ENCODE measurements at regions not wholly inside any gene's neighbourhood (a gene's known extent, or its start where the extent isn't known, plus 50 kb on each side); places are given as distances from the start of the nearest gene placed in this dataset.

DNA sequence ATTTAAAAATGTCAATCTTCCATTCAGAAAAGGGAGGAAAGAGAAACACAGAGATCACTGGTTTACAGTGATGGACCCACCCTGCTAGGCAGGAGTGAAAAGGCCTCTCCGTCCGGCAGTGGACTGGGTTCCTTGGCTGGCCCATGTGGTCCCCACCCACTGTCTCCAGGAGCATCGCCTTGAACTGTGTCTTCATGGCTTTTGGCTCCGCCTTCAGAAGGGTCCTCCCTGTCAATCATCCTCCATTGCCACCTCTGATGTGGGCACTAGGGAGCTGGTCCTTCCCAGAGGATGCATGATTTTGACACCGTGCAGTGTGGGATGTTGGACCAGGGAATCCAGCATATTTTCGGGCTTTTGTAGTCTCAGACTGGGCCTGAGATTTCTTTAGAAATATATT, 58.2 kb upstream of the B3GAT1 start:
- H3K9me3 ChIP-seq (ENCODE audit: insufficient read depth, low read depth, low read length): no peaks in the 10 kb centered on the region
- Mint-ChIP-seq H3K27ac (ENCODE audit: unreplicated experiment) (no peak overlapping the region), H3K9me3 (ENCODE audit: unreplicated experiment) (peaks cover 2% of the 10 kb centered on the region), H3K27me3 (ENCODE audit: low read depth, unreplicated experiment) (peaks cover 46% of the 10 kb centered on the region), H3K4me3 (ENCODE audit: unreplicated experiment) (no peak overlapping the region), H3K36me3 (ENCODE audit: low read depth, unreplicated experiment) (no peaks in the 10 kb centered on the region), H3K4me1 (ENCODE audit: low read depth, unreplicated experiment) (no peaks in the 10 kb centered on the region)
- no peaks in the 10 kb centered on the region for H3K36me3 ChIP-seq (ENCODE audit: insufficient read depth, low read length)
- no peak overlapping the region for H3K4me2 ChIP-seq (ENCODE audit: low read length)
- no peaks in the 10 kb centered on the region for H3K4me1 ChIP-seq (ENCODE audit: insufficient read depth, low read length)
- no peak overlapping the region for H3K27ac ChIP-seq (ENCODE audit: low read depth, low read length)
- no peaks in the 10 kb centered on the region for H3K27me3 ChIP-seq (ENCODE audit: insufficient read depth, low read length)
- no peaks in the 10 kb centered on the region for H3K79me2 ChIP-seq (ENCODE audit: insufficient read depth, low read length)
- no peak overlapping the region for H2AFZ ChIP-seq (ENCODE audit: low read depth, low read length)
- FAIRE-seq (no peak), DNase-seq (ENCODE audit: low read depth) (no peak)
- TF ChIP-seq EZH2 (IDR thresholded peaks at IDR 0.05; ENCODE audit: insufficient read depth, low read length): no peak
- TF ChIP-seq, protein P1, sequence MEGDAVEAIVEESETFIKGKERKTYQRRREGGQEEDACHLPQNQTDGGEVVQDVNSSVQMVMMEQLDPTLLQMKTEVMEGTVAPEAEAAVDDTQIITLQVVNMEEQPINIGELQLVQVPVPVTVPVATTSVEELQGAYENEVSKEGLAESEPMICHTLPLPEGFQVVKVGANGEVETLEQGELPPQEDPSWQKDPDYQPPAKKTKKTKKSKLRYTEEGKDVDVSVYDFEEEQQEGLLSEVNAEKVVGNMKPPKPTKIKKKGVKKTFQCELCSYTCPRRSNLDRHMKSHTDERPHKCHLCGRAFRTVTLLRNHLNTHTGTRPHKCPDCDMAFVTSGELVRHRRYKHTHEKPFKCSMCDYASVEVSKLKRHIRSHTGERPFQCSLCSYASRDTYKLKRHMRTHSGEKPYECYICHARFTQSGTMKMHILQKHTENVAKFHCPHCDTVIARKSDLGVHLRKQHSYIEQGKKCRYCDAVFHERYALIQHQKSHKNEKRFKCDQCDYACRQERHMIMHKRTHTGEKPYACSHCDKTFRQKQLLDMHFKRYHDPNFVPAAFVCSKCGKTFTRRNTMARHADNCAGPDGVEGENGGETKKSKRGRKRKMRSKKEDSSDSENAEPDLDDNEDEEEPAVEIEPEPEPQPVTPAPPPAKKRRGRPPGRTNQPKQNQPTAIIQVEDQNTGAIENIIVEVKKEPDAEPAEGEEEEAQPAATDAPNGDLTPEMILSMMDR (IDR thresholded peaks at IDR 0.05; ENCODE audit: insufficient read depth, low read depth, low read length): no peak
- H3K9ac ChIP-seq (ENCODE audit: low read length): no peak overlapping the region
- no peaks in the 10 kb centered on the region for H4K20me1 ChIP-seq (ENCODE audit: insufficient read depth, low read length)
- no peak overlapping the region for H3K4me3 ChIP-seq (ENCODE audit: insufficient read depth, low read depth, low read length)

DNA sequence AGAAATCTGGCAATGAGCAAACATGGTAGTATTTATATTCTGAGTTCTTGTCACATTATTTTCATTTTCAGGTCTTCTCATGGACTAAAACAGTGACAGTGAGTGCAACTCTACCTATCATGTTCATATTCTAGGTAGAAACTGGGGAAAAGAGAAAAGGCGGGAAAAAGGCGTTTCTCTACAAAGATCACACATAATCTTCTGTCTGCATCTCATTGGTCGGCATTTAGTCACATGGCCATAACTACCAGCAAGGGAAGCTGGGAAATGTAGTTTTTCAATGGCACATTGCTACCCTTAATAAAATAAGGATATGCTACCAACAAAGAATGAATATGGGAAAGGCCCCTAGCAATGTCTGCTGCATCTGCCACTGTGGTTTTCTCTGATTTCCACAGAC, 57.6 kb upstream of the B3GAT1 start:
- peaks cover 47% of the 10 kb centered on the region for H3K27me3 Mint-ChIP-seq (ENCODE audit: low read depth, unreplicated experiment)
- H3K79me2 ChIP-seq (ENCODE audit: insufficient read depth, low read length): no peaks in the 10 kb centered on the region
- H3K27me3 ChIP-seq (ENCODE audit: insufficient read depth, low read length): no peaks in the 10 kb centered on the region
- no peaks in the 10 kb centered on the region for H3K4me1 ChIP-seq (ENCODE audit: insufficient read depth, low read length)
- no peak overlapping the region for H3K4me3 ChIP-seq (ENCODE audit: insufficient read depth, low read depth, low read length)
- no peak overlapping the region for H2AFZ ChIP-seq (ENCODE audit: low read depth, low read length)
- H3K4me2 ChIP-seq (ENCODE audit: low read length): no peak overlapping the region
- H3K9me3 ChIP-seq (ENCODE audit: insufficient read depth, low read depth, low read length): no peaks in the 10 kb centered on the region
- H4K20me1 ChIP-seq (ENCODE audit: insufficient read depth, low read length): no peaks in the 10 kb centered on the region
- DNase-seq (ENCODE audit: low read depth) (no peak), FAIRE-seq (no peak)
- H3K4me3 Mint-ChIP-seq (ENCODE audit: unreplicated experiment): no peak overlapping the region
- H3K9ac ChIP-seq (ENCODE audit: low read length): no peak overlapping the region
- no peaks in the 10 kb centered on the region for H3K36me3 ChIP-seq (ENCODE audit: insufficient read depth, low read length)
- no peak overlapping the region for H3K27ac ChIP-seq (ENCODE audit: low read depth, low read length)
- H3K4me1 Mint-ChIP-seq (ENCODE audit: low read depth, unreplicated experiment): no peaks in the 10 kb centered on the region
- H3K36me3 Mint-ChIP-seq (ENCODE audit: low read depth, unreplicated experiment): no peaks in the 10 kb centered on the region
- no peak for TF ChIP-seq EZH2 (IDR thresholded peaks at IDR 0.05; ENCODE audit: insufficient read depth, low read length)
- TF ChIP-seq, protein P1 (IDR thresholded peaks at IDR 0.05; ENCODE audit: insufficient read depth, low read depth, low read length): no peak
- peaks cover 2% of the 10 kb centered on the region for H3K9me3 Mint-ChIP-seq (ENCODE audit: unreplicated experiment)
- no peak overlapping the region for H3K27ac Mint-ChIP-seq (ENCODE audit: unreplicated experiment)

DNA sequence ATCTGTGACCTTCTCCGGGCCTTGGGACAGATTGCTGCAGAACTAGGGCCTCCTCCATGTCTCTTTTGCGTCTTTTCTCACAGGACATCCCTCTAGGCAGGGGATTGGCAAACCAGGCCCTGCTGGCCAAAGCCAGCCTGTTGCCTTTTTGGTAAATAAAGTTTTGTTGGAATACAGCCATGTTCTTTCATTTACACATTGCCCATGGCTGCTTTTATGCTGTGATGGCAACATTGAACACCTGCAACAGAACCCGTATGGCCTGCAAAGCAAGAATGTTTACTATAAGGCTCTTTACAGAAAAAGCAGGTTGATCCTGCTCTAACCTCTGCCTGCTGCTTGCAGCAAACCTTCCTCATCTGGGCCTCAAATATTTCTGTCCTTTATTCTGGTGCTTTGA, 56.8 kb upstream of the B3GAT1 start:
- FAIRE-seq (no peak), DNase-seq (ENCODE audit: low read depth) (no peak)
- Histone ChIP-seq H3K36me3 (ENCODE audit: insufficient read depth, low read length) (no peaks in the 10 kb centered on the region), H3K27ac (ENCODE audit: low read depth, low read length) (no peak overlapping the region), H3K4me3 (ENCODE audit: insufficient read depth, low read depth, low read length) (no peak overlapping the region), H2AFZ (ENCODE audit: low read depth, low read length) (no peak overlapping the region), H3K4me2 (ENCODE audit: low read length) (no peak overlapping the region), H3K9me3 (ENCODE audit: insufficient read depth, low read depth, low read length) (no peaks in the 10 kb centered on the region), H3K79me2 (ENCODE audit: insufficient read depth, low read length) (no peaks in the 10 kb centered on the region), H4K20me1 (ENCODE audit: insufficient read depth, low read length) (no peaks in the 10 kb centered on the region), H3K9ac (ENCODE audit: low read length) (no peak overlapping the region), H3K4me1 (ENCODE audit: insufficient read depth, low read length) (no peaks in the 10 kb centered on the region), H3K27me3 (ENCODE audit: insufficient read depth, low read length) (no peaks in the 10 kb centered on the region)
- no peaks in the 10 kb centered on the region for H3K4me1 Mint-ChIP-seq (ENCODE audit: low read depth, unreplicated experiment)
- H3K36me3 Mint-ChIP-seq (ENCODE audit: low read depth, unreplicated experiment): no peaks in the 10 kb centered on the region
- peaks cover 45% of the 10 kb centered on the region for H3K27me3 Mint-ChIP-seq (ENCODE audit: low read depth, unreplicated experiment)
- H3K4me3 Mint-ChIP-seq (ENCODE audit: unreplicated experiment): no peak overlapping the region
- no peak overlapping the region for H3K27ac Mint-ChIP-seq (ENCODE audit: unreplicated experiment)
- TF ChIP-seq, protein P1 (IDR thresholded peaks at IDR 0.05; ENCODE audit: insufficient read depth, low read depth, low read length): no peak
- no peak for TF ChIP-seq EZH2 (IDR thresholded peaks at IDR 0.05; ENCODE audit: insufficient read depth, low read length)
- H3K9me3 Mint-ChIP-seq (ENCODE audit: unreplicated experiment): no peaks in the 10 kb centered on the region

All from astrocyte (in vitro differentiated cells and primary cell).